ENCODE measurements at regions not wholly inside any gene's neighbourhood (a gene's known extent, or its start where the extent isn't known, plus 50 kb on each side); places are given as distances from the start of the nearest gene placed in this dataset.
"Not testable (repeated sequence)": the region's sequence is repeated elsewhere in the genome, so short reads cannot be mapped to it uniquely, and the experiment has no call there.

- DNase-seq (ENCODE audit: low read depth in 2 of 2): no peak
These were observed 260.1 kb downstream of the PRELID2 start for GRCh38 chr5:145574889-145575573.

- DNase-seq (ENCODE audit: low read depth in 2 of 2): no peak
These were observed 266.6 kb downstream of the PRELID2 start for GRCh38 chr5:145568581-145568980.

GRCh38 chr5:145562931-145563330, 272.2 kb downstream of the PRELID2 start:
- DNase-seq (ENCODE audit: low read depth in 2 of 2): no peak

GRCh38 chr5:145558288-145558687, 276.9 kb downstream of the PRELID2 start:
- no peak for DNase-seq (ENCODE audit: low read depth in 2 of 2)

- no peak for DNase-seq (ENCODE audit: low read depth in 2 of 2)
These were observed 277.8 kb downstream of the PRELID2 start for GRCh38 chr5:145557345-145557744.

- DNase-seq (ENCODE audit: low read depth in 2 of 2): peak; percentile 16 to 23
These were observed 280.7 kb downstream of the PRELID2 start for GRCh38 chr5:145554399-145554798.

- DNase-seq (ENCODE audit: low read depth in 2 of 2): no peak
These were observed 282.0 kb downstream of the PRELID2 start for GRCh38 chr5:145553177-145553576.

- DNase-seq (ENCODE audit: low read depth in 2 of 2): no peak
These were observed 283.4 kb downstream of the PRELID2 start for GRCh38 chr5:145551714-145552113.

GRCh38 chr5:145548097-145548496, 287.0 kb downstream of the PRELID2 start:
- DNase-seq (ENCODE audit: low read depth in 2 of 2): no peak

GRCh38 chr5:145544401-145544800, 290.7 kb downstream of the PRELID2 start:
- DNase-seq (ENCODE audit: low read depth in 2 of 2): no peak

- DNase-seq (ENCODE audit: low read depth in 2 of 2): no peak
These were observed 291.2 kb downstream of the PRELID2 start for GRCh38 chr5:145543968-145544367.

- no peak for DNase-seq (ENCODE audit: low read depth in 2 of 2)
These were observed 294.8 kb downstream of the PRELID2 start for GRCh38 chr5:145540375-145540774.

GRCh38 chr5:145539201-145539600, 295.9 kb downstream of the PRELID2 start:
- no peak for DNase-seq (ENCODE audit: low read depth in 2 of 2)

GRCh38 chr5:145536133-145536532, 299.0 kb downstream of the PRELID2 start:
- DNase-seq (ENCODE audit: low read depth in 2 of 2): no peak

GRCh38 chr5:145531038-145531734, 304.0 kb downstream of the PRELID2 start:
- DNase-seq (ENCODE audit: low read depth in 2 of 2): peak; percentile 61 to 64

- no peak for DNase-seq (ENCODE audit: low read depth in 2 of 2)
These were observed 313.6 kb downstream of the PRELID2 start for GRCh38 chr5:145521523-145521922.

GRCh38 chr5:145521066-145521465, 314.1 kb downstream of the PRELID2 start:
- no peak for DNase-seq (ENCODE audit: low read depth in 2 of 2)

GRCh38 chr5:145520335-145520734, 314.8 kb downstream of the PRELID2 start:
- no peak for DNase-seq (ENCODE audit: low read depth in 2 of 2)

GRCh38 chr5:145517588-145517987, 317.6 kb downstream of the PRELID2 start:
- not testable (repeated sequence) for DNase-seq (ENCODE audit: low read depth in 2 of 2)

GRCh38 chr5:145511351-145511750, 323.8 kb downstream of the PRELID2 start:
- DNase-seq (ENCODE audit: low read depth in 2 of 2): no peak

GRCh38 chr5:145510769-145511168, 324.4 kb downstream of the PRELID2 start:
- no peak for DNase-seq (ENCODE audit: low read depth in 2 of 2)

GRCh38 chr5:145510324-145510723, 324.8 kb downstream of the PRELID2 start:
- DNase-seq (ENCODE audit: low read depth in 2 of 2): peak; percentile 43 to 44
